HUES64 (cell line): ENCODE measurements at regions not wholly inside any gene's neighbourhood (a gene's known extent, or its start where the extent isn't known, plus 50 kb on each side); places are given as distances from the start of the nearest gene placed in this dataset.

Source experiments
- H3K27ac ChIP-seq: 2 replicates; pipeline ENCODE4 v1.7.0; 2013; ENCODE audit warnings: low read depth, low read length, inconsistent platforms
- H3K27me3 ChIP-seq: 2 replicates; pipeline ENCODE4 v1.6.1; 2013; ENCODE audit warnings: mild to moderate bottlenecking, low read length; ENCODE audit not compliant: insufficient read depth
- H3K36me3 ChIP-seq: 2 replicates; pipeline ENCODE4 v1.6.1; 2013; ENCODE audit warnings: mild to moderate bottlenecking, low read length; ENCODE audit not compliant: insufficient read depth
- H3K4me1 ChIP-seq: 2 replicates; pipeline ENCODE4 v1.6.1; 2013; ENCODE audit warnings: mild to moderate bottlenecking, low read length, moderate library complexity; ENCODE audit not compliant: insufficient read depth
- H3K4me3 ChIP-seq: 2 replicates; pipeline ENCODE4 v1.5.1; 2013; ENCODE audit warnings: mild to moderate bottlenecking, low read length, moderate library complexity
- H3K9ac ChIP-seq: 2 replicates; pipeline ENCODE4 v1.6.1; 2013; ENCODE audit warnings: mild to moderate bottlenecking, low read depth, low read length
- H3K9me3 ChIP-seq: 2 replicates; pipeline ENCODE4 v1.6.1; 2013; ENCODE audit warnings: low read depth, low read length; ENCODE audit not compliant: insufficient read depth

DNA sequence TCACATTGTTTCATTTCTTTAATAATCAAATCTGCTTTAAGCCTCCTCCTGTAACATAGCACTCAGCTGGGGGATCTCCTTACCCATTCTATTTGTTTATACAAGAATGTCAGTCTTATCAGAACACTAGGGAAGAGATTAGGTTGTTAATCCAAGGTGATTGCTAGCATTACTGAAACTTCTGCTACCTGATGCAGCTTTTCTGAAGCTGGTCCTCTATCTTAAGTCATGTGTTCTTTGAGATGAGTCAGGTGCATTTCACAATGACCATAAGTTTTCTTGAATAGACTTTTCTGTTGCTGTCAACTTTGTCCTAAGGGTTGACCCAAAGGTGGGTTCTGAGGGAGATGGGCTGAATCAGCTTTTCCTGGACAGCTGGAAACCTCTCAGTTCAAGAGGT, 60.7 kb upstream of the SYNCRIP start:
- H3K9me3 ChIP-seq = no peaks in the 10 kb centered on the region
- no peaks in the 10 kb centered on the region for H3K4me1 ChIP-seq
- H3K27me3 ChIP-seq = no peaks in the 10 kb centered on the region
- no peak overlapping the region for H3K4me3 ChIP-seq
- no peak overlapping the region for H3K9ac ChIP-seq
- no peaks in the 10 kb centered on the region for H3K36me3 ChIP-seq
- H3K27ac ChIP-seq = no peak overlapping the region
